ENCODE measurements at regions not wholly inside any gene's neighbourhood (a gene's known extent, or its start where the extent isn't known, plus 50 kb on each side); places are given as distances from the start of the nearest gene placed in this dataset.
A peak's percentile ranks its signal among the peaks of the same experiment; 100 is the strongest.
"Not testable (repeated sequence)": the region's sequence is repeated elsewhere in the genome, so short reads cannot be mapped to it uniquely, and the experiment has no call there.

GRCh38 chr12:78530100-78530765 lies 334.3 kb upstream of the SYT1 start:
- DNase-seq: no peak

- DNase-seq: no peak
Observed at GRCh38 chr12:78531831-78532458, 332.6 kb upstream of the SYT1 start.

- DNase-seq: no peak
Observed at GRCh38 chr12:78534311-78534710, 330.3 kb upstream of the SYT1 start.

- DNase-seq: no peak
Observed at GRCh38 chr12:78540606-78541336, 323.8 kb upstream of the SYT1 start.

GRCh38 chr12:78550831-78551230 lies 313.7 kb upstream of the SYT1 start:
- no peak for DNase-seq

- DNase-seq: no peak
Observed at GRCh38 chr12:78555802-78556201, 308.8 kb upstream of the SYT1 start.

- no peak for DNase-seq
Observed at GRCh38 chr12:78556651-78557050, 307.9 kb upstream of the SYT1 start.

- no peak for DNase-seq
Observed at GRCh38 chr12:78559416-78559815, 305.2 kb upstream of the SYT1 start.

- no peak for DNase-seq
Observed at GRCh38 chr12:78559886-78560285, 304.7 kb upstream of the SYT1 start.

GRCh38 chr12:78560633-78561032 lies 303.9 kb upstream of the SYT1 start:
- no peak for DNase-seq

GRCh38 chr12:78562368-78563205 lies 302.0 kb upstream of the SYT1 start:
- peak; percentile 31 for DNase-seq

GRCh38 chr12:78563826-78564225 lies 300.7 kb upstream of the SYT1 start:
- DNase-seq: no peak

- no peak for DNase-seq
Observed at GRCh38 chr12:78566456-78566855, 298.1 kb upstream of the SYT1 start.

GRCh38 chr12:78568321-78569020 lies 296.1 kb upstream of the SYT1 start:
- DNase-seq: no peak

- DNase-seq: no peak
Observed at GRCh38 chr12:78571953-78572352, 292.6 kb upstream of the SYT1 start.

GRCh38 chr12:78575208-78575607 lies 289.4 kb upstream of the SYT1 start:
- DNase-seq: not testable (repeated sequence)

- DNase-seq: no peak
Observed at GRCh38 chr12:78579846-78580245, 284.7 kb upstream of the SYT1 start.

GRCh38 chr12:78580296-78580695 lies 284.3 kb upstream of the SYT1 start:
- no peak for DNase-seq

- DNase-seq: no peak
Observed at GRCh38 chr12:78584695-78585094, 279.9 kb upstream of the SYT1 start.

GRCh38 chr12:78585132-78585531 lies 279.4 kb upstream of the SYT1 start:
- no peak for DNase-seq

GRCh38 chr12:78586790-78587189 lies 277.8 kb upstream of the SYT1 start:
- no peak for DNase-seq

- DNase-seq: no peak
Observed at GRCh38 chr12:78599366-78599765, 265.2 kb upstream of the SYT1 start.

- DNase-seq: no peak
Observed at GRCh38 chr12:78600541-78600940, 264.0 kb upstream of the SYT1 start.

Measured in NCI-H2029 treated with DMSO at 0.1 percent for 48 hours (cell line).